AG04450 (cell line): ENCODE measurements at regions not wholly inside any gene's neighbourhood (a gene's known extent, or its start where the extent isn't known, plus 50 kb on each side); places are given as distances from the start of the nearest gene placed in this dataset.

Experiments used
- CTCF ChIA-PET: fragments of 300-600, 350-600 bp; formaldehyde crosslinking; extraction: SDS; loops from one replicate; lab custom pipeline; 2022; ENCODE audit warnings: antibody characterized with exemption, inconsistent platforms; lab: Charles Lee
- POLR2A ChIA-PET: fragments of 350-600 bp; formaldehyde crosslinking; extraction: SDS; loops from one replicate; lab custom pipeline; 2021; ENCODE audit warnings: antibody characterized with exemption, inconsistent platforms; lab: Yijun Ruan, JAX
- DNase-seq: peaks from one replicate; pipeline ENCODE4 v3.0.0-alpha.2; 2011; ENCODE audit warnings: low read depth, low spot score
- H3K27ac ChIP-seq: one replicate; pipeline ENCODE4 v1.5.1; 2012; ENCODE audit warnings: low read depth, low read length, control low read depth
- H3K27me3 ChIP-seq: one replicate; pipeline ENCODE4 v1.6.0; 2012; ENCODE audit warnings: low read length; ENCODE audit not compliant: control insufficient read depth, insufficient read depth
- H3K4me3 ChIP-seq: 2 replicates; pipeline ENCODE4 v1.5.1; 2011; ENCODE audit warnings: mild to moderate bottlenecking, low read depth, low read length, control low read depth
- H3K9me3 ChIP-seq: 2 replicates; pipeline ENCODE4 v1.5.1; 2012; ENCODE audit warnings: low read length; ENCODE audit not compliant: control insufficient read depth, insufficient read depth
- TF ChIP-seq, protein P1 (sequence below): IDR thresholded peaks from 2 replicates; pipeline ENCODE4 v1.5.1; 2011; ENCODE audit warnings: low read depth, low read length, control low read depth, inconsistent platforms

DNA sequence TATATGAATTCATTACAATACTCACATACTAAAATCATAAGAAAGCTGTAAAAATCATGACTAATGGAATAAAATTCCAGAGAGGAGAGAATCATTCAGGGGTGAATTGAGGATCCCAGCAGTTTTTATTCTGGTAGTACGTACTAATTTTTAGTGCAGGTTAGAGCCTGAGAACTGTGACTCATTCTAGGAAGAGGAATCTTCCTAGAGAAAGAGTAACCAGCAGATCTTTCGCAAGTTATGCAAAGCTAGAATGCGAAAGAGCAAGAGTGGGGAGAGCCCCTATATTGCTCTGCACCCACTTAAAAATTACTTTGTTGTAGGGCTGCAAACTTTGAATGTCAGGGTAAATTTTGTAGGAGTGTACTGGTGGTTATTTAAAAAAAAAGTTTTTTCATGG, 303.6 kb upstream of the ARPP21 start:
- Histone ChIP-seq H3K4me3 (no peak overlapping the region), H3K27me3 (no peaks in the 10 kb centered on the region), H3K9me3 (no peaks in the 10 kb centered on the region), H3K27ac (no peak overlapping the region)
- ChIA-PET POLR2A (no interaction called here), CTCF (no interaction called here)
- DNase-seq: no peak
- TF ChIP-seq, protein P1, sequence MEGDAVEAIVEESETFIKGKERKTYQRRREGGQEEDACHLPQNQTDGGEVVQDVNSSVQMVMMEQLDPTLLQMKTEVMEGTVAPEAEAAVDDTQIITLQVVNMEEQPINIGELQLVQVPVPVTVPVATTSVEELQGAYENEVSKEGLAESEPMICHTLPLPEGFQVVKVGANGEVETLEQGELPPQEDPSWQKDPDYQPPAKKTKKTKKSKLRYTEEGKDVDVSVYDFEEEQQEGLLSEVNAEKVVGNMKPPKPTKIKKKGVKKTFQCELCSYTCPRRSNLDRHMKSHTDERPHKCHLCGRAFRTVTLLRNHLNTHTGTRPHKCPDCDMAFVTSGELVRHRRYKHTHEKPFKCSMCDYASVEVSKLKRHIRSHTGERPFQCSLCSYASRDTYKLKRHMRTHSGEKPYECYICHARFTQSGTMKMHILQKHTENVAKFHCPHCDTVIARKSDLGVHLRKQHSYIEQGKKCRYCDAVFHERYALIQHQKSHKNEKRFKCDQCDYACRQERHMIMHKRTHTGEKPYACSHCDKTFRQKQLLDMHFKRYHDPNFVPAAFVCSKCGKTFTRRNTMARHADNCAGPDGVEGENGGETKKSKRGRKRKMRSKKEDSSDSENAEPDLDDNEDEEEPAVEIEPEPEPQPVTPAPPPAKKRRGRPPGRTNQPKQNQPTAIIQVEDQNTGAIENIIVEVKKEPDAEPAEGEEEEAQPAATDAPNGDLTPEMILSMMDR: no peak

DNA sequence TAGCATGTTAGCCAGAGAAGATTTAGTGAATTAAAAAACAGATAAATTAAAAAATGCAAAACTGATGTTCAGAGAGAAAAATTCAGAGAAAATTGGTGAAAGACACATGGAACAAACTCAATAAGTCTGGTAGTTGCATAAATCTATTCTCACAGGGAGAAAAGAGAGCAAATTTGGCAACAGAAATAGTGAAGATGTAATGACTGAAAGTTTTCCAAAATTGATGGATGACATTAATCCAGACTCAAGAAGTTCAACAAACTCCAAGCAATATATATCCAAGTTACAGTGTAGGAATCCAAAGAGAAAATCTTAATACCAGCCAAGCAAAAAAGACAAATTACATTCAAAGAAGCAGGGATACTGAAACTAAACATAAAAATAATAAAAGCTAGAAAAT, 302.7 kb upstream of the ARPP21 start:
- no peak for DNase-seq
- Histone ChIP-seq H3K4me3 (no peak overlapping the region), H3K27me3 (no peaks in the 10 kb centered on the region), H3K27ac (no peak overlapping the region), H3K9me3 (no peaks in the 10 kb centered on the region)
- ChIA-PET CTCF (no interaction called here), POLR2A (no interaction called here)
- TF ChIP-seq, protein P1: no peak

DNA sequence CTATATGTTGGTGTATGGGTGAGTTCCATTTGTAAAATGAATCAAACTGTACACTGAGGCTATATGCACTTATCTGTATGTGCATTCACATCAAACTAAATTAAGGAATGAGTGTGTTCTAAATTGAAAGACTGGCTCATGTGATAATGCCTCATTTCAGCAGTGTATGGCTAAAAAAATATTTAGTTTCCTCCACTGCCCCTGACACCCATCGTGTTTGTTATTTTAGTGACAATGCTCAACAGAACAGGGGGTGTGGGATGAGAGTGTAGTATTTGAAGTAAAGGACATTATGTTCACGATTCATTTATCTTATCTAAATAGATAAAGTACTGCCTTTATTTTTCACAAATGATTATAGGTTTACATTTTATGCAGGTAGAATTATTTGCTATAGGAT, 301.1 kb upstream of the ARPP21 start:
- Histone ChIP-seq H3K4me3 (no peak overlapping the region), H3K9me3 (no peaks in the 10 kb centered on the region), H3K27ac (no peak overlapping the region), H3K27me3 (no peaks in the 10 kb centered on the region)
- TF ChIP-seq, protein P1: no peak
- ChIA-PET CTCF (no interaction called here), POLR2A (no interaction called here)
- DNase-seq: no peak

DNA sequence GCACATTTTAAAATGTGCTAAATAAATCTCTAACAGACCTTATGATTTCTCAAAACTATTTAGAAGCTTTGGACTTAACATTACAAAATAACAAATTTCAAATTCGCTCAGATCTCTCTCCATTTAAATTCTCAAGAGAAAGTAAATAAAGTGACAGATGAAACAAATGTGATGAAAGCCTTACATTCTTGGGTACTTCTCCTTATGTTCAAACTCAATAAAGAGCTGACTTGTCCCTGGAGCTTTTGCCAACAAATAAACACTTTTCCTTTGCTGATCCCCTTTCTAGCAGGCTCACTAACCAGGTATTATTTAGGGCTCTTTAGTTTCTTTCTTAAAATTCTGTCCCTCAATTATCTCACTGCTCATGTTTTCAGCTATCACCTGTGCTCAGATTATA, 259.1 kb upstream of the ARPP21 start:
- CTCF ChIA-PET: no interaction called here
- no peak for DNase-seq
- Histone ChIP-seq H3K4me3 (no peak overlapping the region), H3K9me3 (no peaks in the 10 kb centered on the region; the same call in none of the 2 replicates), H3K27ac (no peak overlapping the region), H3K27me3 (no peaks in the 10 kb centered on the region)
- POLR2A ChIA-PET: no interaction called here
- TF ChIP-seq, protein P1: no peak

DNA sequence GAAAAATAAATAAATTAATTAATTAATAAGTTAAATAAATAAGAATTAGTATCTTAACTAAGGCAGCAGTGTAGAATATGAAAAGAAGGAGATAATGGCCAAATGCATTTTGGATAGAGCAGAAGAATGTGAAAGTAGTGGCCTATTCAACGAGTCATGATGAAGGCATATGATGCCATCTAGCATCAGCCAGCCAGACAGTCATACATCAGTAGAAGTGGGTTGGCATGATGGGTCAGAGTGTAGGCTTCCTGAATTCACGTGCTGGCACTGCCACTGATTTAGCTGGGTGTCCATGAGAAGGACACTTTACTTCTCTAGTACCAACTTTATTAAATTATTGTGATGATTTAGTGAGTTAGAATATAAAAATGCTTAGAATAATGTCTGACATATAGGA, 256.1 kb upstream of the ARPP21 start:
- H3K27ac ChIP-seq: no peak overlapping the region
- CTCF ChIA-PET: no interaction called here
- TF ChIP-seq, protein P1: no peak
- DNase-seq: no peak
- H3K4me3 ChIP-seq: no peak overlapping the region
- POLR2A ChIA-PET: no interaction called here
- H3K9me3 ChIP-seq: peaks cover 3% of the 10 kb centered on the region
- no peaks in the 10 kb centered on the region for H3K27me3 ChIP-seq
